ENCODE measurements at regions not wholly inside any gene's neighbourhood (a gene's known extent, or its start where the extent isn't known, plus 50 kb on each side); places are given as distances from the start of the nearest gene placed in this dataset.
A peak's percentile ranks its signal among the peaks of the same experiment; 100 is the strongest.

GRCh38 chr2:529852-530251 lies 147.4 kb downstream of the TMEM18 start:
- ATAC-seq (no peak), DNase-seq (ENCODE audit: low spot score) (no peak), FAIRE-seq (no peak)
- WGBS (ENCODE audit: low lambda C conversion rate) = under 1% methylated on average over 2 of the region's 2 CpGs
- H3K27me3 ChIP-seq (ENCODE audit: control insufficient read depth in 1 of 2, insufficient read depth in 2 of 2, low read length in 2 of 2) = peaks cover 0 to 9% of the 10 kb centered on the region in 2 experiments; a peak in 1 of 5 replicates
- ChIA-PET POLR2A (no interaction called here), CTCF (ENCODE audit: low intra/inter-chr PET ratio, low total read pairs) (interaction anchor here (1.3 to 1.8 kb wide), 2 partner anchors 107 to 137 kb away, joined by 3 to 7 read pairs; no protein-coding TSS in a partner anchor)
- in situ Hi-C loops (cut with HindIII; ENCODE audit: extremely low pct_ligation_motif_present, low pct_unique_long_range_greater_than_20kb) = loop anchor here (5.0 kb wide), 1 partner anchor 107 kb away; no protein-coding TSS in a partner anchor
- intact Hi-C loops (cut with micrococcal nuclease; ENCODE audit: unreplicated experiment) = loop anchor here (1.0 kb wide), 1 partner anchor 107 kb away; no protein-coding TSS in a partner anchor
- H3K9me3 ChIP-seq (ENCODE audit: low read length) = peaks cover 13% of the 10 kb centered on the region; the same call in 1 of the 2 replicates
- no peak overlapping the region for H3K27ac ChIP-seq (ENCODE audit: extremely low read length, insufficient read depth, low read length)
- BruUV-seq (replicated peaks) = no TSS peak
- no peaks in the 10 kb centered on the region for H4K20me1 ChIP-seq (ENCODE audit: insufficient read depth, low read length)
- no peaks in the 10 kb centered on the region for H3K36me3 ChIP-seq (replicated peaks in 1 of 2; ENCODE audit: control insufficient read depth in 1 of 2, insufficient read depth in 2 of 2, low read length in 2 of 2)
- no peaks in the 10 kb centered on the region for H3K79me2 ChIP-seq (ENCODE audit: insufficient read depth, low read length)
- no peak overlapping the region for H3K9ac ChIP-seq (ENCODE audit: insufficient read depth, low read depth, low read length)
- no peak overlapping the region for H3K4me3 ChIP-seq (replicated peaks in 1 of 3; ENCODE audit: insufficient read depth in 1 of 3, low read depth in 2 of 3, low read length in 3 of 3)
- TF ChIP-seq ELF1 (CRISPR knock-in tag; IDR thresholded peaks at IDR 0.05) (no peak), PAWR (CRISPR knock-in tag; IDR thresholded peaks at IDR 0.05; ENCODE audit: borderline replicate concordance) (no peak), PHF5A (CRISPR knock-in tag; IDR thresholded peaks at IDR 0.05; ENCODE audit: low read depth, unreplicated experiment) (no peak), SAP130 (CRISPR knock-in tag; IDR thresholded peaks at IDR 0.05; ENCODE audit: low read depth) (no peak), NR0B2 (CRISPR knock-in tag; IDR thresholded peaks at IDR 0.05) (no peak), RFX3 (CRISPR knock-in tag; IDR thresholded peaks at IDR 0.05) (no peak), ZNF10 (CRISPR knock-in tag; IDR thresholded peaks at IDR 0.05; ENCODE audit: borderline replicate concordance, low read depth) (no peak)
- H3K4me2 ChIP-seq (ENCODE audit: low read depth, low read length) = no peak overlapping the region
- H2AFZ ChIP-seq (ENCODE audit: low read length) = no peak overlapping the region
- H3K4me1 ChIP-seq (ENCODE audit: insufficient read depth, low read length) = no peaks in the 10 kb centered on the region

GRCh38 chr2:529424-529823 lies 147.8 kb downstream of the TMEM18 start:
- ChIA-PET CTCF (ENCODE audit: low intra/inter-chr PET ratio, low total read pairs) (interaction anchor here (1.3 to 1.8 kb wide), 2 partner anchors 108 to 138 kb away, joined by 3 to 7 read pairs; no protein-coding TSS in a partner anchor), POLR2A (no interaction called here)
- Histone ChIP-seq H3K9ac (ENCODE audit: insufficient read depth, low read depth, low read length) (no peak overlapping the region), H3K27me3 (ENCODE audit: control insufficient read depth in 1 of 2, insufficient read depth in 2 of 2, low read length in 2 of 2) (peaks cover 0 to 12% of the 10 kb centered on the region in 2 experiments; a peak in 1 of 5 replicates), H3K4me2 (ENCODE audit: low read depth, low read length) (no peak overlapping the region), H3K9me3 (ENCODE audit: low read length) (peaks cover 13% of the 10 kb centered on the region; the same call in 1 of the 2 replicates), H3K4me1 (ENCODE audit: insufficient read depth, low read length) (no peaks in the 10 kb centered on the region), H3K27ac (ENCODE audit: extremely low read length, insufficient read depth, low read length) (no peak overlapping the region), H3K79me2 (ENCODE audit: insufficient read depth, low read length) (no peaks in the 10 kb centered on the region), H2AFZ (ENCODE audit: low read length) (no peak overlapping the region), H3K36me3 (replicated peaks in 1 of 2; ENCODE audit: control insufficient read depth in 1 of 2, insufficient read depth in 2 of 2, low read length in 2 of 2) (no peaks in the 10 kb centered on the region), H4K20me1 (ENCODE audit: insufficient read depth, low read length) (no peaks in the 10 kb centered on the region), H3K4me3 (replicated peaks in 1 of 3; ENCODE audit: insufficient read depth in 1 of 3, low read depth in 2 of 3, low read length in 3 of 3) (no peak overlapping the region)
- peak; percentile 48 for DNase-seq (ENCODE audit: low spot score)
- in situ Hi-C loops (cut with HindIII; ENCODE audit: extremely low pct_ligation_motif_present, low pct_unique_long_range_greater_than_20kb) (no loop called here), intact Hi-C loops (cut with micrococcal nuclease; ENCODE audit: unreplicated experiment) (loop anchor here (1.0 kb wide), 1 partner anchor 108 kb away; no protein-coding TSS in a partner anchor)
- TF ChIP-seq CTCF (CRISPR knock-in tag; IDR thresholded peaks at IDR 0.05) = peak; percentile 43
- no peak for TF ChIP-seq ZBTB21 (CRISPR knock-in tag; IDR thresholded peaks at IDR 0.05)
- TF ChIP-seq PHF20 (CRISPR knock-in tag; IDR thresholded peaks at IDR 0.05) = no peak
- TF ChIP-seq STAG1 (CRISPR knock-in tag; IDR thresholded peaks at IDR 0.05) = peak; percentile 25; the same call in 1 of the 2 replicates
- WGBS (ENCODE audit: low lambda C conversion rate) = 5% methylated on average over 2 of the region's 2 CpGs
- 0 out of 3 replicates have a peak, but pooled peaks have one; percentile 53 for ATAC-seq
- peak; percentile 12 for FAIRE-seq
- no TSS peak for BruUV-seq (replicated peaks)

All from HepG2 (cell line).